Tibial nerve (tissue), 4 donors: ENCODE measurements at regions not wholly inside any gene's neighbourhood (a gene's known extent, or its start where the extent isn't known, plus 50 kb on each side); places are given as distances from the start of the nearest gene placed in this dataset.

ENCODE experiments used
- CTCF ChIP-seq, 5 experiments: fragments of 200-600 bp in 3 of 5; fragments of 450-650 bp in 2 of 5; sonication (generic) in 3 of 5; IDR thresholded peaks; one replicate each; pipeline ENCODE4 v1.5.1; 2016 to 2019; ENCODE audit warnings: antibody characterized with exemption in 5 of 5, mild to moderate bottlenecking in 3 of 5, moderate library complexity in 2 of 5
- EP300 ChIP-seq, 2 donors: sonication (generic); formaldehyde crosslinking; IDR thresholded peaks; one replicate each; pipeline ENCODE4 v1.6.1; 2017; ENCODE audit warnings: antibody characterized with exemption in 2 of 2, mild to moderate bottlenecking in 1 of 2

GRCh38 chr5:89047571-89047970 is 164.6 kb upstream of the MEF2C start:
- TF ChIP-seq EP300 (IDR thresholded peaks at IDR 0.05) (no peak), CTCF (IDR thresholded peaks at IDR 0.05) (no peak)
